ENCODE measurements at regions not wholly inside any gene's neighbourhood (a gene's known extent, or its start where the extent isn't known, plus 50 kb on each side); places are given as distances from the start of the nearest gene placed in this dataset.

DNA sequence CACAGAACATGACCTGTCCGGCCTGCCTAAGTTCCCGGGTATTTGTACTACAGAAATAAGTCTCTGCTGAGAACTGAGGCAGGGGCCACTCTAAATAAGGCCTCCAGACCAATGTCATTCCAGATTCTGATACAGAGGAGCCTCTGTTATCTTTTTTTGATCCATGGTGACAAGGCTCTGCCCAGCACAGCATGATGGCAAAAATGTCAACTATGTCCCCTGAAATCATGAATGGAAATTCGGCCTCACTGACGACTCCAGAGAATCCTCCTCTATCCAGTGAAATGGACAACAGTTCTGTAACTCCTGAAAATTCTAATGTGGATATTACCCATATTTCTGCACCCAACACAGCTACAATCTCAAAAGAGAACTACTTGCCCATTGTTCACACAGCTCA lies 335.0 kb downstream of the DNAH5 start:
- Histone ChIP-seq H3K4me3 (no peak overlapping the region), H3K36me3 (replicated peaks in 1 of 2; ENCODE audit: insufficient read depth in 1 of 2, low read depth in 2 of 2) (no peaks in the 10 kb centered on the region), H3K27ac (no peak overlapping the region), H3K9me3 (no peaks in the 10 kb centered on the region), H3K4me1 (no peaks in the 10 kb centered on the region), H3K27me3 (no peaks in the 10 kb centered on the region)
- no peak for TF ChIP-seq POLR2A (IDR thresholded peaks at IDR 0.05)
- TF ChIP-seq, protein P1, sequence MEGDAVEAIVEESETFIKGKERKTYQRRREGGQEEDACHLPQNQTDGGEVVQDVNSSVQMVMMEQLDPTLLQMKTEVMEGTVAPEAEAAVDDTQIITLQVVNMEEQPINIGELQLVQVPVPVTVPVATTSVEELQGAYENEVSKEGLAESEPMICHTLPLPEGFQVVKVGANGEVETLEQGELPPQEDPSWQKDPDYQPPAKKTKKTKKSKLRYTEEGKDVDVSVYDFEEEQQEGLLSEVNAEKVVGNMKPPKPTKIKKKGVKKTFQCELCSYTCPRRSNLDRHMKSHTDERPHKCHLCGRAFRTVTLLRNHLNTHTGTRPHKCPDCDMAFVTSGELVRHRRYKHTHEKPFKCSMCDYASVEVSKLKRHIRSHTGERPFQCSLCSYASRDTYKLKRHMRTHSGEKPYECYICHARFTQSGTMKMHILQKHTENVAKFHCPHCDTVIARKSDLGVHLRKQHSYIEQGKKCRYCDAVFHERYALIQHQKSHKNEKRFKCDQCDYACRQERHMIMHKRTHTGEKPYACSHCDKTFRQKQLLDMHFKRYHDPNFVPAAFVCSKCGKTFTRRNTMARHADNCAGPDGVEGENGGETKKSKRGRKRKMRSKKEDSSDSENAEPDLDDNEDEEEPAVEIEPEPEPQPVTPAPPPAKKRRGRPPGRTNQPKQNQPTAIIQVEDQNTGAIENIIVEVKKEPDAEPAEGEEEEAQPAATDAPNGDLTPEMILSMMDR (IDR thresholded peaks at IDR 0.05): no peak
- WGBS, 2 donors: 69 to 83% methylated on average over 4 of the region's 4 CpGs
- ATAC-seq (no peak), DNase-seq (no peak)
- intact Hi-C loops (cut with DNase I): no loop called here

DNA sequence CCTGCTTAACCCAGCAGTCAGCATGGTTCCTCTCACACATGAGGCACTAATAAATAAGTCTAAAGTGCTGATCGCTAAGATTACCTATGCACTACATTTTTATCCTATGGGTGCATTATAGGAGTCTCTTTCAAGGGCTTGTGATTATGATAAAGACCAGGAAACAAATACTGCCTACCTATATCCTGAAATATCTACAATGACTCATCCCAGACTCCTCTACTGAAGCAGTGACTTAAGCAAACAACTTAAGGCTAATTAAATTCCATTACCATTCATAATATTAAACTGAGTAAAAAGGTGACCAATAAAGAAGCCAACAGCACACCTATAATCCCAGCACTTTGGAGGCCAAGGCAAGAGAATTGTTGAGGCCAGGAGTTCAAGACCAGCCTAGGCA lies 338.4 kb downstream of the DNAH5 start:
- Histone ChIP-seq H3K4me1 (no peaks in the 10 kb centered on the region), H3K27ac (no peak overlapping the region), H3K36me3 (replicated peaks in 1 of 2; ENCODE audit: insufficient read depth in 1 of 2, low read depth in 2 of 2) (no peaks in the 10 kb centered on the region), H3K9me3 (no peaks in the 10 kb centered on the region), H3K27me3 (no peaks in the 10 kb centered on the region), H3K4me3 (no peak overlapping the region)
- intact Hi-C loops (cut with DNase I): no loop called here
- WGBS, 2 donors: 82 to 100% methylated on average over 1 of the region's 1 CpG
- DNase-seq (no peak), ATAC-seq (no peak)
- no peak for TF ChIP-seq POLR2A (IDR thresholded peaks at IDR 0.05)
- TF ChIP-seq, protein P1 (IDR thresholded peaks at IDR 0.05): no peak

DNA sequence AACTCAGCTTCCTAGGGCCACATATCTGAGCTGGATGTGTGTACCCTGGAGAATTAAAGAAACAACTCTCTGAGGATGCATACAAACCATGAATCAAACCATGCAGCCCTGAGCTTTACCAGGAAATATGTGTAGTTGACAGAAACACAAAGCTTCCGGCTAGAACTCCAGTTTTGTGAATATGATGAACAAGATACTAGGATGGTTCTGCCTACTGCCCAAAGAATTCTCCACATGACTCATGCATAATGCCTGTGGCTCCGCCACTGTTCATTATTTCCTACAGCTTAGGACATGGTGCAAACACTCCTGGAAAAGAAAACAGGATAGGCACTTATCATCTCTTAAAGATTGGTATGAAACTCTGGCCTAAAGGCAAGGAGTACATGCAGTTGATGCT lies 343.4 kb downstream of the DNAH5 start:
- DNase-seq: no peak
- TF ChIP-seq, protein P1 (IDR thresholded peaks at IDR 0.05): no peak
- TF ChIP-seq POLR2A (IDR thresholded peaks at IDR 0.05): no peak
- Histone ChIP-seq H3K4me1 (no peaks in the 10 kb centered on the region), H3K27ac (no peak overlapping the region), H3K9me3 (no peaks in the 10 kb centered on the region), H3K4me3 (no peak overlapping the region), H3K27me3 (no peaks in the 10 kb centered on the region), H3K36me3 (replicated peaks in 1 of 2; ENCODE audit: insufficient read depth in 1 of 2, low read depth in 2 of 2) (no peaks in the 10 kb centered on the region)
- intact Hi-C loops (cut with DNase I): no loop called here
- ATAC-seq: no peak
- 69 to 76% methylated on average over 2 of the region's 2 CpGs for whole genome bisulfite sequencing, 2 donors

DNA sequence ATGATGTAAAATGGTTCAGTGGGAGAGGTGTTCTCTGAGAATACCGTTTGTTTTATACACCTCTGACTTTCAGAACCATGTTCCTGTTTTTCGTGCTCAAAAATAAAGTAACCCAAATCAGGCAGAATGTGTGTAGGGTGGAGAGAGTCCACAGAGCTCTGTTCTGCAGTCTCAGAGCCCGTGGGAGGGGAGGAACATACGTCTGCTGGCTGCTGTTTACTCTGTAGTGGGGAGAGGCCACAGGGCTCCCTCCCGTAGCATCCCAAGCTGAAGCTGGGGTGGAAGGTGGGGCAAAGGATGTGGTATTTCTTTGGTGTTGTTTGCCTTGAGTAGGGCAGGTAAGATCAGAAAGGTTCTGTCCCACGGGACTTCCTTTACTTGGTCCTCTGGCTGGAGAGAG lies 348.5 kb downstream of the DNAH5 start:
- no peaks in the 10 kb centered on the region for H3K36me3 ChIP-seq (replicated peaks in 1 of 2; ENCODE audit: insufficient read depth in 1 of 2, low read depth in 2 of 2)
- ATAC-seq (no peak), DNase-seq (no peak)
- H3K27ac ChIP-seq: no peak overlapping the region
- no peaks in the 10 kb centered on the region for H3K4me1 ChIP-seq
- TF ChIP-seq POLR2A (IDR thresholded peaks at IDR 0.05): no peak
- TF ChIP-seq, protein P1 (IDR thresholded peaks at IDR 0.05): no peak
- no peak overlapping the region for H3K4me3 ChIP-seq
- H3K27me3 ChIP-seq: no peaks in the 10 kb centered on the region
- 33 to 47% methylated on average over 6 of the region's 6 CpGs for WGBS, 2 donors
- no peaks in the 10 kb centered on the region for H3K9me3 ChIP-seq
- intact Hi-C loops (cut with DNase I): no loop called here

DNA sequence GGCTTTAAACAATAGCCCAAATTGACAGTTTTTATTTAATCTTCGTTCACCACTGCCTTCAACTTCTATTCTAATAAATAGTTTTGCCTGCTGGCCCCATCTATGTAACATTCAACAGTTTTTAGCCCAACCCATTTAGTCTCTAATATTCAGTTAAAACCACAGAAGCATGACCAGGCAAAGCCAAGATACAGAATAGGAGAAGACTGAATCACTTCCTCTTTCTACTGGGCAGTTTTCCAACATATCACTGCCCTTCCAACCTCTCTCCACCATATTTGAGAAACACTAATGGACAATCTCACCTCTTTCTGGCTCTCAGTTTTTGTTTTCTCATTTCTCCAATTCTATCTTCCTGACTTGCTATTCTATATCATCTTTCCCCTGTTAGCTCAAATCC lies 352.9 kb downstream of the DNAH5 start:
- H3K9me3 ChIP-seq: no peaks in the 10 kb centered on the region
- H3K36me3 ChIP-seq (replicated peaks in 1 of 2; ENCODE audit: insufficient read depth in 1 of 2, low read depth in 2 of 2): no peaks in the 10 kb centered on the region
- H3K4me3 ChIP-seq: no peak overlapping the region
- H3K4me1 ChIP-seq: no peaks in the 10 kb centered on the region
- ATAC-seq (no peak), DNase-seq (no peak)
- WGBS, 2 donors: 27 to 42% methylated on average over 1 of the region's 1 CpG
- H3K27ac ChIP-seq: no peak overlapping the region
- H3K27me3 ChIP-seq: no peaks in the 10 kb centered on the region
- intact Hi-C loops (cut with DNase I): no loop called here
- TF ChIP-seq POLR2A (IDR thresholded peaks at IDR 0.05): no peak
- TF ChIP-seq, protein P1 (IDR thresholded peaks at IDR 0.05): no peak

All from body of pancreas (tissue), 4 donors.